Tibial nerve (tissue), 3 donors: ENCODE measurements at regions not wholly inside any gene's neighbourhood (a gene's known extent, or its start where the extent isn't known, plus 50 kb on each side); places are given as distances from the start of the nearest gene placed in this dataset.

Experiments used
- POLR2A ChIP-seq, 2 donors: fragments of 450-650 bp; IDR thresholded peaks; one replicate each; pipeline ENCODE4 v1.6.1; 2017; ENCODE audit warnings: antibody characterized with exemption in 2 of 2, mild to moderate bottlenecking in 2 of 2, moderate library complexity in 2 of 2
- TF ChIP-seq, protein P1 (sequence below), 5 experiments: fragments of 200-600 bp in 3 of 5; fragments of 450-650 bp in 2 of 5; sonication (generic) in 3 of 5; IDR thresholded peaks; one replicate each; pipeline ENCODE4 v1.5.1; 2016 to 2019; ENCODE audit warnings: antibody characterized with exemption in 5 of 5, mild to moderate bottlenecking in 3 of 5, moderate library complexity in 2 of 5

DNA sequence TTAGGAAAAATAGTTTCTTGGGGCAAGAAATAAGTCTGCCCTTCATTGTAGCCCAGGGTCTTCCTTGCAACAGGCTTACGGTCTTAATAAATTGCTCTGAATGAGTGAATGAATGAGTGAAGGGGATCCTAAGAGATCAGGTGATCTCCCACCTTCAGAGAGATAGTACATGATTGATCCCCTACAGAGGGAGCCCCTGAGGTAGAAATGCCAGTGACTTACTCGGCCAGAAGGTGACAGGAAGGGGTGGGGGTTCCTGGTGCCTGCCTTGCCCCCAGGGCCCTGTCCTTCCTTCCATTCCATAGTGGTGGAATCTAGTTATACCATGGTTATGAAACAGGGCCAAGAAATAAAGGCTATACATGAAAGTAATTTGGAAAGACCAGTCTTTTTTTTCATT lies 215.3 kb upstream of the SSTR4 start:
- TF ChIP-seq, protein P1, sequence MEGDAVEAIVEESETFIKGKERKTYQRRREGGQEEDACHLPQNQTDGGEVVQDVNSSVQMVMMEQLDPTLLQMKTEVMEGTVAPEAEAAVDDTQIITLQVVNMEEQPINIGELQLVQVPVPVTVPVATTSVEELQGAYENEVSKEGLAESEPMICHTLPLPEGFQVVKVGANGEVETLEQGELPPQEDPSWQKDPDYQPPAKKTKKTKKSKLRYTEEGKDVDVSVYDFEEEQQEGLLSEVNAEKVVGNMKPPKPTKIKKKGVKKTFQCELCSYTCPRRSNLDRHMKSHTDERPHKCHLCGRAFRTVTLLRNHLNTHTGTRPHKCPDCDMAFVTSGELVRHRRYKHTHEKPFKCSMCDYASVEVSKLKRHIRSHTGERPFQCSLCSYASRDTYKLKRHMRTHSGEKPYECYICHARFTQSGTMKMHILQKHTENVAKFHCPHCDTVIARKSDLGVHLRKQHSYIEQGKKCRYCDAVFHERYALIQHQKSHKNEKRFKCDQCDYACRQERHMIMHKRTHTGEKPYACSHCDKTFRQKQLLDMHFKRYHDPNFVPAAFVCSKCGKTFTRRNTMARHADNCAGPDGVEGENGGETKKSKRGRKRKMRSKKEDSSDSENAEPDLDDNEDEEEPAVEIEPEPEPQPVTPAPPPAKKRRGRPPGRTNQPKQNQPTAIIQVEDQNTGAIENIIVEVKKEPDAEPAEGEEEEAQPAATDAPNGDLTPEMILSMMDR (IDR thresholded peaks at IDR 0.05) = no peak
- no peak for TF ChIP-seq POLR2A (IDR thresholded peaks at IDR 0.05)
